NCI-H526 treated with DMSO at 0.1 percent for 48 hours (cell line): ENCODE measurements at regions not wholly inside any gene's neighbourhood (a gene's known extent, or its start where the extent isn't known, plus 50 kb on each side); places are given as distances from the start of the nearest gene placed in this dataset.

Source experiments
- DNase-seq: peaks from one replicate; lab custom pipeline; 2025; lab: John Stamatoyannopoulos, UW

DNA sequence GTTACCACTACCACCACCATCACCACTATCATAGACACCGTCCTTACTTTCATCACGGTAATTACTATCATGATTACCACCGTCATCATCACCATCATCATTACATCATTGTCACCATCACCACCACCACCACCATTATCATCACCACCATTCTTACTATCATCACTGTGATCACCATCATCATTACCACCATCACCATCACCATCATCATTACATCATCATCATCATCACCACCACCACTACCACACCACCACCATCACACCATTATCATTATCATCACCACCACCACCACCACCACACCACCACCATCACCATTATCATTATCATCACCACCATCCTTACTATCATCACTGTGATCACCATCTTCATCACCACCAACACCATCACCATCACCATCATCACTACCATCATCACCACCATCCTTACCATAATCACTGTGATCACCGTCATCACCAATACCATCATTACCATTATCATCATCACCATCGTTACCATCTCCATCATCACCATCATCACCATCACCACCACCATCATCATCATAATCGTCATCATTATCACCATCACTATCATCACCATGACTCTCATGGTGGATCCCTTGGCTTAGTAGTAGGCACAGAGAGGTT, 244.4 kb upstream of the C1orf174 start:
- DNase-seq = no peak

DNA sequence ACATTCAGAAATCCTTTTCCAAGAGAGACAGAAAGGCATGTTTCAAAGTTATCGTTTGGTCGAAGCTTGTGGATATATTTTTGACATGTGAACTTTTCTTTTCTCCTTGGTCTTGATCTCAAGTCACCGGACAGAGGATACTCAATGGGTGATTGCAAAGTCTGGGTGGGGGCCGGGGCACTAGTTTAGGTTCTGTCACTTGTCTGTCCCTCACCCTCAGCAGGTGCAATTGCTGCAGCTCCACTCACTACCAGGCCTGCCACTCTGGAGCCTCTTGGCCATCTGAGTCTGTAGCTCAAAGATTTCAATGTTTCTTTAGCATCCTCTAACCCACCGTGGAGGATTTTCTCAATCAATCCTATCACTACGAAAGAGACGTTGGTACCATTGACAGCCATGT, 246.0 kb upstream of the C1orf174 start:
- no peak for DNase-seq

DNA sequence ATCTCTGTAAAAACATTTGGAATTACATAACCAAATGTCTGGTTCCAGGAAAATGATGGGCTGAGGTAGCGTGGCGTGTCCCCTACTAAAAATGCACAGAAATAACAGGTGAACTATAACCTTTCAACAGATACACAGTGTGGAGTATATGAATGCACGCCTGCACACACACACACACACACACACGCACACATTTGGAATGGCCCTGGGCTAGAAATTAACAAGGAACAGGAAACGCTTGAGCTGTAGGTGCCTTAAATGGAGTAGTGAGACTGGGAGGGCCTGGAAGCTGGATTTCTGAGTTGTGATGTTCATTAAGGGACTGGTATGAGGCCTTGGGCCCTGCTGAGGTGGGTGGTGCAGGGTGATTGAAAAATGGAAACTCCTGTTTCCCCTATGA, 246.5 kb upstream of the C1orf174 start:
- no peak for DNase-seq

DNA sequence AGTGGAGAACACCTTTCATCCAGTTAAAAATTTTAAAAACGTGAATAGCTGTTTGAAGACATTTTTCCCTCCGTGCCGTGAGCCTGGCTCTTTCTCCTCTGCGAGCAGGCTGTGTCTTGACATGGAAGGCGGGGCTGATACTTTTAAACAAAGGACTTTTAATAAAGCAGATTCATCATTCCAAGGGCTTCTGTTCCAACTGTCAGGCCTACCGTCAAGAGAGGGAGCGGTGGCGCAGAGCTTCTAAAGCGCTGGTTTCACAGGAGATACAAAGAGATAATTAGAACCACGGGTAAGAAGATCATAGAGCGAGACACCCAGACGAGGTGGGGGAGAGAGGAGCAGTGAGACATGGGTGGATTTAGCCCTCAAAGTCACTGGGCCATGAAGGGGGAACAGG, 247.4 kb upstream of the C1orf174 start:
- no peak for DNase-seq

DNA sequence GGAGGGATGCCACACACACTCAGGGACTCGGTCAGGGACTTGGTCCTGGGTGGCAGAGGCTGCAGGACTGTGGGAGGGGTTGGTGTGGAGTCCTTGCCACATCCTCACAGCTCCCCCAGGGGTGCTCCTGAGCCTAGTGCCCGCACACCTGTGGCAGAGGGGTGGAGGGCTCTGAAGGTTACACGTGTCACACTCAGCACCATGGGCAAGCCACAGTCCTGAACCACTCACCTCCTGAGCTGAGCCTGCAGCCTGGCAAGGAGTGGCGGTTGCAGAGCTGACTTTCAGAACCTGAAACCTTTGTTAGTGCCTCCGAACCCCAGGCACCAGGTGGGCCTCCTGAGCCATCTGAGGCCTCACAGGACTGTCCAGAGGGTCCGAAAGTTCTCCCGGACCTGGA, 249.2 kb upstream of the C1orf174 start:
- DNase-seq = no peak

DNA sequence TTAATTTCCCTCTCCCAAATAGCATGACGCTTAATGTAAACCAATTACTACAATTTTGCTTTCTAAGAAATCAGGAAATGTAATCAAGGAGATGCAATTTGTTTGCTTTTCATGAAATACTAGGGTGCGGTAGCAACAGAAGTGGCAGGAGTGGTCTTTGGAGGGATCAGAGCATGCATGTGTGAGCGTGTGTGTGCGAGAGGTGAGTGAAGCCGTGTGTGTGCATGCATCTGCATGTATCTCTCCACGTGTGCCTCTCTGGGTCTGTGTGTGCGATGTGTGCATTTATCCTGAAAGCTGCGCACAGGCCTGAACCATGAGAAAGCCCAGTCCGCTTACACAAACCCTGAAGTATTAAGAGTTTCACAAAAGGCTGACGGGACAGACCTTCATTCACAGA, 249.8 kb upstream of the C1orf174 start:
- no peak for DNase-seq

DNA sequence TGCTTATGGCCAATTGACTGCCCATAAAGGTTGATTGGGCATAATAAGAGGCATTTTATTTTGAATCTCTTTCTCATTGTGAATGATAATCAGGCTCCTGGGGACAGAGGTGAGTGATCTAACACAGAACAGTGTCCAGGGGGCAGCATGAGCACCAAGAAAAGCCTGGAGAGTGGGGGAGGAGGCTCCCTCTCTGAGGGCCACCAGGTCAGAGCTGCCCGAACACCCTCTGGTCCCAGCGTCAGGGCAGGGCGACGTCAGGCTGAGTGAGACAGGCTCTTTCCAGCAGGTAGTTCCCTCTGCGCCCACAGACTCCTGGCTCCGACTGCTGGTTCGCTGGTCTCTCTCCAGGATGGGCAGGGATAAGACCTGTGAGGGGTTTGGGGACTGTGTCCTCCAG, 250.2 kb upstream of the C1orf174 start:
- no peak for DNase-seq

DNA sequence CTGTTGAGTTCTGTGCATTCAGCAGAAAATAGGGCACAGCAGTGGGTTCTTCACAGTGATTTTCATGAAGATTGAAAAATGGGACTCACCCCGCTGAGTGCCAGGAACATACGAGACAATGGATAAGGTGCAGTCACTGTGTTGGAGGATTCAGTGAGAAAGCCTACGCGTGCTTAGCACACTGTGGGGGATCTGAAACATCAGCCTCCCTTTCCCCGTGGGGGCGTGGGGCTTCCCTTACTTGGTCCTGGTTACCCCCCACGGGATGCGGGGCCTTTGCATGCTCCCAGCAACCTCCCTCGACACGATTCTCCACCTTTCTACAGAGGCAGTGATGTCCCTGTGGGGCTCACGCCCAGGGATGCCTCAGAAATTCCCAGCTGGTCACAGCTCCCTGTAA, 252.2 kb upstream of the C1orf174 start:
- no peak for DNase-seq

DNA sequence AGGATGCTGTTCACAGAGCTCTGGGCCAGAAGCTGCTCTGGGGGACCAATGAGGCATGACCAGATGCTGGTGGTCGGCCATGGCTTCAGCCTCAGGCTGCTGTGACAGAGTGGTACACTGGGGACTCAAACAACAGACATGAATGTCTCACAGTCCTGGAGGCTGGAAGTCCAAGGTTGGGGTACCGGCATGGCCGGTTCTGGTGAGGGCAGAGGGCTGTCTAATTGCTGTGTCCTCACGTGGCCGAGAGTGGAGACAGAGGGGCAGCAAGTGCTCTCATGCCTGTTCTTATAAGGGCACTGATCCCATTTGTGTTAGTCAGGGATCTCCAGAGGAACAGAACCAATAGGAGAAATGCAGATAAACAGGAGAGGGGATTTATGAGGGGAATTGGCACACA, 253.5 kb upstream of the C1orf174 start:
- DNase-seq = no peak

DNA sequence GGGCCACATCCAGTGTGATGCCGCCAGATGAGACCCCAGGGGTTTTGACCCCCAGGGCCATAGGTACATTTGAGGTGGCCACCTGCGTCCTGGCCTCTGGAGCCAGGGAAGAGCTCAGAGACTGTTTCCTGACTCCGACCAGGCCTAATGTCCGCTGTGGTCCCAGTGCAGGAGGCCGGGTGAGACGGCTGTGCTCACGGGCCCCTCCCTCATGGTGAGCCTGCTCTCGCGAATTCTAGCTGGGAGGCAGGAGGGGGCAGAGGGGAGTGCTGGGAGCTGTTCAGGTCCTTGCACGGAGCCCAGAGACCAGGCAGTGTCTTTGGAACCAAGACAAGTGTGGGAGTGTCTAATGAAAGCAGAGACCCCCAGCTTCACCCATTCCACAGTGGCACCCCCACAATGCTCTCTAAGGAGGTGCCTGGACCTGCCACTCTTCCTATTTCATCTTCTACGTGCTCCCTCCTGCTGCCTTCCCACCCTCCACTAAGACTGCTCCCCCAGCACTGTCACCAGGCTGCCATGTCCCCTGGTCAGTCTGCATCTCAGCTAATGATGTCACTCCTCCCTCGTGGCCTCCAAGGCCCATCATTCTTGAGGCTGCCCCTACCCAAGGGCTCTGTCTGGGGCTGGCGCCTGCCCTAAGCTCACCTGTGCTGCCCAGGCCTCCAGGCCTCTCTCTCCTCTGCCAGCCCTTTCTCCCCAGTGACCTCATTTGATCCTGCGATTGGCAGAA, 256.3 kb upstream of the C1orf174 start:
- DNase-seq = no peak

DNA sequence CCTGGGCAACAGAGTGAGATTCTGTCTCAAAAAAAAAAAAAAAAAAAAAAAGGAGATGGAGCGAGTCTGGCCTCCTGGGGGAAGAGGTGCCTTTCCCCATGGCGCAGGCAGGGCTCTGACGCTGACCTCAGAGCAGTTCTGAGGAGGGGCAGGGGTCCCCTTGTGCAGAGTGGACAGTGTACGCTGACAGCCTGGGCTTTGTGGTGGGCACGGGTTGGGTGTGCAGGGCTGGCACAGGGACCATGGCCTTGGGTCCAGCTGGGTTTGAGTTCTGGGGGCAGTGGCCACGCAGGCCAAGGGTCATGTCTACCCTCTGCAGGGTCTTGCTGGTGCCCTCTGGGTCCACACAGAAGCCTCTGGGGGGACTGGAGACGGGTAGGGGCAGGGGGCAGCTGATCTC, 260.1 kb upstream of the C1orf174 start:
- DNase-seq = no peak

DNA sequence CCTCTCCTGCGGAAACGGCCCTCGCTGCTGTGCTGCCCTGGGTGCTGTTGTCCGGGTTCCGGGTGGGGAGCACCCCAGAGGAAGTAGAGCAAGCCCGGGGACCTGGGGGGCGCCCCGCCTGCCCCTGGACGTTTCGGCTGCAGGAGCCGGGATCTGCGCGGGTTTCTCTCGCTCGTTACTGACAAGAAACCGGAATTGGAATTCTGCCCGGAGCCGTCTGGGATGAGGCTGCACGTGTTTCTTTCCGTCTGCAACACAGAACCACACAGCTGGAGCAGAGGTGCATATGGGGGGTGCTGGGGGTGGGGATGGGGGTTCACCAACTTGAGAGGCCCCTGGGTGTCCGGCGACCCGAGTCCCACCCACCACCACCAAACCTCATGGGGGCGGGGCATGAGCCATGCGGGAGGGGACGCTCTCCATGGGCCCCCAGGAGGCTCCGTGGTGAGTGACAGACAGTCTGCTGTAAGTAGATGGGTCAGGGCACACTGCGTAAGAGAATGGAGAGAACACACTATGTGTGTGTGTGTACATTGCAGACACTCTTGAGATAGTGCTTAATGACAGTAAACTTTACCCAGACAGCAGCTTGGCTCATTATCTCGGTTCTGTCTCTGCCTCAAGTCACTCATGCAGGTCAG, 261.4 kb upstream of the C1orf174 start:
- DNase-seq = no peak

DNA sequence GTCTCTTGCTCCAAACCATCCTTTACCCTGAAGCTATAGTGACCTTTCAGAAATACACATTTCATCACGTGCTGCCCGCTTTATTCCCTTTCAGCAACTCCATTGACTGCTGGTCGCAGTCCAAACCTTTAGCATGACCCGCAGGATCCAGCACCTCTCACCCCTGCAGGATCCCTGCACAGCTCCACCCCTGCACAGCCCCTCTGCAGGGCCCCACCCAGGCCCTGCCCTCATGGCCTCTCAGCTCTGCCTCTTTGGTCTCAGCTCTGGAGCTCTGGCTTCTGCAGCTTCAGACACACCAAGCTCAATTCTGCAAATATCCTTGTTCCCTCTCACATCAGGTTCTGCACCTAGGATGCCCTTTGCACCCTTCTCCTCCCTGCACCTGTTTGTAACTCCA, 264.9 kb upstream of the C1orf174 start:
- no peak for DNase-seq

DNA sequence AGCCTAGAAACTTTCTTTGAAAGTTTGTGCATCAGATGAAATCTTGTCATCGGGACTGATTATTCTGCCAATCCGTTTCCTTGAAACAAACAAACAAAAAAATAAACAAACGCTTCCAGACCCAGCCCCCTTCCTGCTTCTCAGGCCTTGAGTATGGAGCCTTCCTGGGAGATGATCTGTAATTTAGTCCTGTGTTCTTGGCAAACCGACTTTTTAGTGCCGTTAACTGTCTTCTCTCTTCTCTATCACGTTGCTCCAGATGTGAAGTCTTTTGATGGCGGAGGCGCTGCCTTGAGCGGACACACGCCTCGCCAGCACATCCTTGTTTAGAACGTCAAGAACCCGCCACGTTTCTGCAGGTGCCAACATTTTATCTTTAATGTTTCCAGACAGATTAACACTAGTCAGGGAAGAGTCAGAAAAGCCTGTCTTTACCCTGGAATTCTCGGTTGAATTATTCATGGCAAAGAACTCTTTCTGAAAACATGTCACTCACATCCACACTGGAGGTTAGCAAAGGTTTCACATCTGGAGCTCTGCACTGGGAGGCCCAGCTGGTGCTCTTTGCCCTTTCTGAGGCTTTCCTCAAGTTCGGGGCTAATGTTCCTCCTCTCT, 265.7 kb upstream of the C1orf174 start:
- no peak for DNase-seq

DNA sequence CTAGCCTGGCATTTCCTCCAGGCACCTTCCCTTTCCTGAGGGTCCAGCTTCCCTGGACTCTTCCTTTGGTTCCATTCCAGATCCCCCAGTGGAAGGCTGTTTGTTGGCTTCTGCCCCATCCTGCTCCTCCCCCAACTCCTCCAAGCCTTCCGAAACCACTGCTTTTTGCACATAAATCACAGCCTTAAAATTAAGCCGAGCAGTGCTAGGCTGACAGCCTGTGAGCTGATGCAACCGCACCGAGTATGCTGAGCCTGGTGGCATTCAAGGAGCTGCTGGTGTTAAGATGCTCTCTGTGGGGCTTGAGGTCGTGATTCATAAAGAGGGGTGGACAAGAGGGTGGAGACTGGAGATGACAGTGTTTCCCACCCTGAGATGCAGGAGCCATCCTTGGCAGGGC, 266.6 kb upstream of the C1orf174 start:
- DNase-seq = no peak

DNA sequence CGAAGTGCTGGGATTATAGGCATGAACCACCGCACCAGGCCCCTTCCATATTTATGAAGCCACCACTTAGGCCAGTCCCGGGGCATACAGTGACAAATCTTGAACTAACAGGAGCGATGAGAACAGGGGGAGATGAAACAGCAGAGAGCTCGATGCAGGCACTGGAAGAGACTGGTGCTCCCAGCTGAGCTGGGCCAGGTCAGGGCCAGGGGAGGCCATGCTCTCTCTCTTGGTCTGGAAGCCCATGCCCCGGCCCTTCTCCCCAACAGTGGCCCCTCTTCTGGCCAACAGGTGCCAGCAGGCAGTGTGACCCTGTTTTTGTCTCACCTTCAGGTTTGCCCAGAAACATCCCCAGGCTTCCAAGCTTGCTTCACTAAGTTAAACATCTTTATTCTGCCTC, 269.9 kb upstream of the C1orf174 start:
- no peak for DNase-seq

DNA sequence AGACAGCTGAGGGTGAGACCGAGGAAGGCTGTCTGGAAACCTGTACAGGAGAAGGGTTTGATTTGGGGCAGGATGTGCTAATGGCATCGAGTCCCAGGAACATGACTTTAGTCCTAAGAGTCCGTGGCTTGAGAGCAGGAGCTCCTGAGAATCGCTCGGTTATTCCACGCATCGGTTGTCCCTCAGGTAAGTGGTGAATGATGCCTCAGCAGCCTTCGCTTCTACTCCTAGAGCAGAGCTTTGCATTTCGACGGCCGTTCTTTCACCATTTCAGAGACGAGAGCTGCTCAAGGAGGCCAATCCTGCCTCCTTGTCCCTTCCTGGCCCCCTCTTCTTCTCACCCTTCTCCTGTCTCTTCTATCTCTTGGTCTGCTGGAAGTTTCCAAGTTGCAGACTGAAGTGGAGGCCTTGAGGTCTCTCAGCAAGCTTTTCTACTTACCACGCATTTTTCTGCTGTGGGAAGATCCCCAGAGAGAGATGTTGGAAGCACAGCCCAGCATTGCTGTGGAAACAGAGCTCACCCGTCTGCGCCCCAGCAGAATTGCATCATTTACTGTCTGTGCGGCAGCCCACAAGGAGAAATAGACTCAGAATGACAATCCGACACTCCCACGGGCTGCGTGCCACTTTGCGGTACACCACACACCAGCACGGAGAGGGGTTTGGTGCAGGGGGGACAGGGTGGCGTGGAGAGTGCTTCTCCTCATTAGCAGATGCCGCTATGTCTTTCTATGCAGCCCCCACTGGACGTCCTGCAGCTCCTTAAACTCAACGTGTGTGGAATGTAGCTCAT, 270.7 kb upstream of the C1orf174 start:
- DNase-seq = no peak

DNA sequence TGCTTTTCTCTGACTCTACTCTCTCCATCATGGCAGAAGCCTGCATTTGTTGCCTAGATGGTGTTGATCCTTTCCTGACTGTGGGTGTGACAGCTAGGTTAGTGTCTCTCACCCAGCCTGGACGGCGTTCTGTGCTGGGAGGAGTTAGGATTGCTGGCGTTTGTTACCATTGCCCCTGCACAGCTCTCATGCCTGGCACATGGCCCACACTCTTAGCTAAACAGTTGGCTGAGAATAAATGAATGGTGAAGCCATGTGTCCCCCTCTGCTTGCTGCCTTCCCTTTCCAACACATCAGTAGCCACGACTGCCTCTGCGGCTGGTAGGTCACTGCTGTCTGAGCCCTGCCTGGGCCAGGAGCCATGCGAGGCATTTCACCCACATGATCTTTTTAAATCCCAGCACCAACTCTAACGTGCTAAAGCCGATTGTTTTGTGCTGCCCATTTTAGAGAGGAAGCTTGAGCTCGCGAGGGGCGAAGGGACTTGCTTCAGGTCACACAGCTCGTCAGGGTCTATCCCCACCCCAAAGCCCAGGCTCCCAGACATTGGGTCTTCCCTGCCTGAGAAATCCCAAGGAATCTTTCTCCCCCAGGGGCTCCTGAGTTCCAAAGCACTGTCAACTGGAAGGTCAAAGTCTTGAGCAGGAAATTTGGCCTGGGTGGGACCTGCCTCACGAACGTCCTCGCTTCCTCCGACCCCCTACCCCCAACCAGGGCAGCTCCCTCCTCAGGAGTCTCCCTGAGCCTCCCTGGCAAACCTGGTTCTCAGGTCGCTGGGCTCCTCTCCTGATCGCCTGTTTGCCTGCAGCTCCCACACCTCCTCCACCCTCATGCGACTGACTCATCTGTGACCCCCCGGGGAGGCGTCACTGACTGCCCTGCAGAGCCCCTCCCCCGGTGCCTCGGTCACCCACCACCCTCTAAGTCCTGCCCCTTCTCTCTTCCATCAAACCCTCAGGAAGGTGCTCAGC, 271.7 kb upstream of the C1orf174 start:
- no peak for DNase-seq

DNA sequence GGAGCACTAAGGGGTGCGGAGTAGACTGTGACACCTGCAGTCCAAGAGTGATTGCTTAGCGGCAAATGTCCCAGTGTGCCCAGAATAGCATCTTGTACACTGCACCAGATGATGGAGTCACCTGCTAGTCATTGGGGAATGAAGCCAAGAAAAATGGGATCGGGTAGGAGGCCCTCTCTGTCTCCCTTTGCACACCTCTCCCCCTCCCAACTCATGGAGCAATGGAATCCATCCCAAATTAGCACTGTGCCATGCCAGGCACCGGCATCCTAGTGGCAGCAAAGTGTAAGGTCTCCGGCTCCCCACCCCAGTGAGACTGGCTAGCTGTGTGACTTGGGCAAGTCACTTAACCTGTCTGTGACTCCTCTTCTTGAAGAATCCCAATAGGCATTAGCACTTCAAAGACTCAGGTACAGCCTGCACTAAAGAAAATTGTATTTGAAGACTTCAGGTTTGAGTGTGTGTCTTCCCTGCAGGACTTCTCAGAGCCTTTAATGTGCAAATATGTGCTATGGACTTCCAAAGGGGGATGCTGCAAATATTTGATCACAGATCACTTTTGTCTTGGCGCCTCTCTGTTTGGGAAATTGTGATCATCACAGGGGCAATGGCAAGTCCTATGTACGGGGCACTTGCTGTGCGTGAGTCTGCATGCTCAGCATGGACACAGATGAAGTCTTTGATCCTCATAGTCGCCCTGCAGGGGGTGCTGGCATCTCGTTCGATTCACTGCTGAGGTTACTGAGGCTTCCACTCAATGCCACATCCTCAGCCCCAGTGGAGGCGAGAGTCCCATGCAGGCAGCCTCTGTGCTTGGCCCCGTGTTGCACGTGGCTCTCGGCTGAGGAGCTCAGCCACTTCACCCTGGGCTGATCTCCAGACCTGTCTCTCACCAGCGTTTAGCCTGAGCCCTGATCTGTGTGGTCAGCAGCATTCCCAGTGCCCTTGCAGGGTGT, 272.9 kb upstream of the C1orf174 start:
- no peak for DNase-seq

DNA sequence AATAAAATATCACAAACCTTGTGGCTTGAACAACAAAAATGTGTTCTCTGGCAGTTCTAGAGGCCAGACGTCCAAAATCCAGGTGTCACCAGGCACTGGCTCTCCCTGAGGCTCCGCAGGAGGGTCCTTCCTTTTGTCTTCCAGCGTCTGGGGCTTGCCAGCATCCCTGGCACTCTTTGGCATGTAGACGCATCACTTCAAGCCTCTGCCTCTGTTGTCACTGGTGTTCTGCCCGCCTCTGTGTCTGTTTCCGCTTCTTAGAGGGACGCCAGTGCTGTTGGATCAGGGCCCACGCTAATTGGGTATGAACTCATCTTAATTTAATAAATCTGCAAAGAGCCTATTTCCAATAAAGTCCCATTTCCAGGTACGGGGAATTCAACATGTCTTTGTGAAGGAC, 273.7 kb upstream of the C1orf174 start:
- DNase-seq = no peak
